ENCODE measurements at regions not wholly inside any gene's neighbourhood (a gene's known extent, or its start where the extent isn't known, plus 50 kb on each side); places are given as distances from the start of the nearest gene placed in this dataset.

- TF ChIP-seq CTCF (IDR thresholded peaks at IDR 0.05): no peak
- Mint-ChIP-seq H3K27ac (ENCODE audit: unreplicated experiment) (peak overlapping the region; percentile 72), H3K4me3 (ENCODE audit: unreplicated experiment) (no peak overlapping the region), H3K36me3 (ENCODE audit: low read depth) (peaks cover 2% of the 10 kb centered on the region), H3K4me1 (ENCODE audit: low read depth) (peaks cover 20% of the 10 kb centered on the region), H3K9me3 (ENCODE audit: low read depth) (peaks cover 6% of the 10 kb centered on the region), H3K27me3 (ENCODE audit: low read depth) (no peaks in the 10 kb centered on the region)
- DNase-seq (ENCODE audit: low spot score): no peak
These were observed 135.1 kb downstream of the ETNK1 start for GRCh38 chr12:22759769-22760674.

- no peaks in the 10 kb centered on the region for H3K9me3 Mint-ChIP-seq (ENCODE audit: low read depth)
- no peaks in the 10 kb centered on the region for H3K27me3 Mint-ChIP-seq (ENCODE audit: low read depth)
- H3K36me3 Mint-ChIP-seq (ENCODE audit: low read depth): no peaks in the 10 kb centered on the region
- DNase-seq (ENCODE audit: low spot score): no peak
- no peak overlapping the region for H3K4me3 Mint-ChIP-seq (ENCODE audit: unreplicated experiment)
- H3K27ac Mint-ChIP-seq (ENCODE audit: unreplicated experiment): no peak overlapping the region
- peaks cover 10% of the 10 kb centered on the region for H3K4me1 Mint-ChIP-seq (ENCODE audit: low read depth)
- no peak for TF ChIP-seq CTCF (IDR thresholded peaks at IDR 0.05)
These were observed 140.6 kb downstream of the ETNK1 start for GRCh38 chr12:22765421-22766130.

- no peak for DNase-seq (ENCODE audit: low spot score)
- Mint-ChIP-seq H3K9me3 (ENCODE audit: low read depth) (no peaks in the 10 kb centered on the region), H3K27me3 (ENCODE audit: low read depth) (no peaks in the 10 kb centered on the region), H3K36me3 (ENCODE audit: low read depth) (no peaks in the 10 kb centered on the region), H3K27ac (ENCODE audit: unreplicated experiment) (no peak overlapping the region), H3K4me1 (ENCODE audit: low read depth) (peaks cover 6% of the 10 kb centered on the region), H3K4me3 (ENCODE audit: unreplicated experiment) (no peak overlapping the region)
- no peak for TF ChIP-seq CTCF (IDR thresholded peaks at IDR 0.05)
These were observed 142.0 kb downstream of the ETNK1 start for GRCh38 chr12:22766911-22767420.

- no peak for TF ChIP-seq CTCF (IDR thresholded peaks at IDR 0.05)
- H3K4me3 Mint-ChIP-seq (ENCODE audit: unreplicated experiment): no peak overlapping the region
These were observed 156.4 kb downstream of the ETNK1 start for GRCh38 chr12:22781339-22781738.

GRCh38 chr12:22787557-22787956 is 162.6 kb downstream of the ETNK1 start:
- H3K36me3 Mint-ChIP-seq (ENCODE audit: low read depth): no peaks in the 10 kb centered on the region
- H3K4me1 Mint-ChIP-seq (ENCODE audit: low read depth): peaks cover 12% of the 10 kb centered on the region
- peak overlapping the region; percentile 3 for H3K4me3 Mint-ChIP-seq (ENCODE audit: unreplicated experiment)
- no peaks in the 10 kb centered on the region for H3K27me3 Mint-ChIP-seq (ENCODE audit: low read depth)
- peaks cover 8% of the 10 kb centered on the region for H3K9me3 Mint-ChIP-seq (ENCODE audit: low read depth)
- H3K27ac Mint-ChIP-seq (ENCODE audit: unreplicated experiment): peak overlapping the region; percentile 58
- TF ChIP-seq CTCF (IDR thresholded peaks at IDR 0.05): no peak
- DNase-seq (ENCODE audit: low spot score): no peak

More at GRCh38 chr12:22781339-22781738, 156.4 kb downstream of the ETNK1 start:
- Mint-ChIP-seq H3K9me3 (ENCODE audit: low read depth) (peaks cover 5% of the 10 kb centered on the region), H3K36me3 (ENCODE audit: low read depth) (no peaks in the 10 kb centered on the region), H3K27me3 (ENCODE audit: low read depth) (no peaks in the 10 kb centered on the region), H3K4me1 (ENCODE audit: low read depth) (peaks cover 17% of the 10 kb centered on the region), H3K27ac (ENCODE audit: unreplicated experiment) (no peak overlapping the region)
- DNase-seq (ENCODE audit: low spot score): no peak

Data from chondrocyte (in vitro differentiated cells).